ENCODE measurements at regions not wholly inside any gene's neighbourhood (a gene's known extent, or its start where the extent isn't known, plus 50 kb on each side); places are given as distances from the start of the nearest gene placed in this dataset.

GRCh38 chr20:43789593-43789992, 62.8 kb upstream of the GTSF1L start:
- TF ChIP-seq CTCF (conservative IDR thresholded peaks at IDR 0.05; ENCODE audit: low read length) (no peak), EZH2phosphoT487 (IDR thresholded peaks at IDR 0.05; ENCODE audit: borderline replicate concordance, low read depth, low read length) (no peak)

Data from OCI-LY7 (cell line).